Fibroblast of upper back skin (primary cell): ENCODE measurements at regions not wholly inside any gene's neighbourhood (a gene's known extent, or its start where the extent isn't known, plus 50 kb on each side); places are given as distances from the start of the nearest gene placed in this dataset.
"Not testable (repeated sequence)": the region's sequence is repeated elsewhere in the genome, so short reads cannot be mapped to it uniquely, and the experiment has no call there.

Experiments
- DNase-seq: peaks from one replicate; pipeline ENCODE4 v3.0.0-alpha.2; 2013

DNA sequence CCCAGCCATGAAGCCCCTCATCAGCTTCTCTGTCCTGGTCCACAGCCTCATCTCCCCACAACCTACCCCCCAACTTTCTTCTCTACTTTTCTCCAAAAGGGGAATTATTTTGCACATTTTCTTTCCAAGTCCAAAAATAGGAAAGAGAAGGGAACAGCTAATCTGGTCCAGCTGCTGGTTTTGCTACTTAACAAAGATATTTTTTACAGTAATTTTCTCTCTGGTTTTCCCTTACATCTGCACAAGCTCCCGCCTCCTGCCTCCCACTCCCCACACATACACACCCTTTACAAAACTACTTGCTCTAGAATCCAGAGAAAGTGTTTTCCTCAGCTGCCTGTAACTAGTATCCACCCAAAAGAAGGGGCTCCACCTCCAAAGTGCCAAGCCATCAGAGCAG, 177.2 kb downstream of the POLR2M start:
- no peak for DNase-seq

DNA sequence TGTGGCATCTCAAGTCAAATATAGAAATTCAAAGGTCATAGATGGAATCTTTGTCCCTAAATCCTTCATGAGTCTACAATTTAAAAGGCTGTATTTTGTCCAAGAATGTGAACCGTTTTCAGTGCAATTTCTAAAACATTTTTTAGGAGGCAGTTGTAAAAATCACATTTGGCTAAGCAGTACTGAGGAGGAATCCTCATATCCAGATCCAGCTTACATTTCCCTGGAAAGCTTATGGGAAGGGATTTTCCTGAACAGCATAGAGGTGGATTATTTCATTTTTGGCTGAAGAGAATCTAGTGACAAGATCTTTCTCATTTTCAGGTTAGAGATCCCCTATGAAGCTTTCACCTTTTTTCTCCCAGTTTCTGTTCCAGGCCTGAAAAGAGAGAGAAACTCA, 178.4 kb downstream of the POLR2M start:
- no peak for DNase-seq

DNA sequence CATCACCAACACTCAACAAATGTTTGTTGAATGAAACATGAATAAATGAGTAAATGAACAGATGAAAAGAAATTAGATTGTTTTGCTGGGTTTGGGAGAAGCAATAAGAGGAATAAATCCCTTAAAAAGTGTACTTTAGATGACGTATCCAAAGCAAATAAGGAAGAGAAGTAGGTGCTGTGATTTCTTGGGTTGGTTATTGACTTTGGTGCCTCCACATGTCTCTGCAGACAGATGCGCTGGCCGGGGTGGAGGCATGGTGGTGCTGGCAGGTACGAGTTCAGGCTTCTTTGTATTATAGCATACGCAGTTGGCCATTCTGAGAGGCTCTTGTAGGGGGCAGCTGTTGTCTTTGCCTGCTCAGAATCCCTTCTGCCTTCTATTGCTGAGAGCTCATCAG, 178.9 kb downstream of the POLR2M start:
- no peak for DNase-seq

DNA sequence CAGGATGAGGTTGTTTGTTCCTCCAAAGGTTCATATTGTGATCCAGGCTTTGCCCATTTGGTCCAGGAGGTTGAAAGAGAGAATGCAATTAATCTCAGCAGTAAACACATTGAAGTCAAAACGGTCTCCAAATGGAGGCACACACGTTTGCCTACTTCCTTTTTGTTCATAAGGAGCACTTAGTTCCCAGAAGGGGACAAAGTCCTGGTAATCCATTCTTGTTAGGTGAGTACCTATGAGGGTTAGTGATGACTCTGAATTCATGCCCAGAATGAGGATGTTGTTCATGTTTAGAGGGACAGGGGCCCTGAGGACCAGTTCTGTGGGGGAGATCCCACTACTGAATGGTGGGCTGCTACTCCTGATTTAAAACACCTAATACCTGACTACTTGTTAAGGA, 177.7 kb downstream of the ALDH1A2 start:
- no peak for DNase-seq

DNA sequence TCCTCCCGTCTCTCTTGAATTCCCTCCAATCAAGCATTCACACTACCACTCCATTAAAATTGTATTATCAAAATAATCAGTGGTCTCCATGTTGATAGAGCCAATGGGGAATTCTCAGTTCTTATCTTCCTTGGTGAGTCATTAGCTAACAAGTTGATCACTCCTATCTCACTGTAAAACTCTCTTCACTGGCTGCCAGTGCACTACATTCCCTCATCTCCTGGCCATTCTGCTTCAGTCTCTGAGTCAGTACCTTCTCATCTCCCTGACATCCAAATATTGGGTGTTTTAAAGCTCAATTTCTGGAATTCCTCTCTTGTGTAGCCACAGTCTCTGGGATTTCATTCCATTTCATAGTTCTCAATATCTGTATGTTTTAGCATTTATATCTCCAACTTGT, 175.2 kb downstream of the ALDH1A2 start:
- peak; percentile 68 for DNase-seq

DNA sequence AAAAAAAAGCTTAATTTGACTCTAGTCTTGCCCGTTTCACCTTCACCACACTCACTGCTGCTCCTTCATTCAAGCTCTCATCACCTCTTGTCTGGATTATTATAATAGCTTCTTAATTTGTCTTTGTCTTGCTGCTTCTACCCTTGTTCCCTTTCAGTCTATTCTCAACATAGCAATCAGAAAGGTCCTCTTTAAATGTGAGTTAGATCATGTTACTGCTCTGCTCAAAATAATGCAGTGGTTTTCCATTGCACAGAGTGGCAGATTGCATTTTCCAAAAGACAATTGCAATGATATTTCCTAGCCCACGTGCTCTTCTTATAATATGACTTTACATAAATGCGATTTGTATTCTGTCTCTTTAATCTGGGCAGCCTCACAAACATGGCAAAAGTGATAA, 174.6 kb downstream of the ALDH1A2 start:
- DNase-seq = no peak

DNA sequence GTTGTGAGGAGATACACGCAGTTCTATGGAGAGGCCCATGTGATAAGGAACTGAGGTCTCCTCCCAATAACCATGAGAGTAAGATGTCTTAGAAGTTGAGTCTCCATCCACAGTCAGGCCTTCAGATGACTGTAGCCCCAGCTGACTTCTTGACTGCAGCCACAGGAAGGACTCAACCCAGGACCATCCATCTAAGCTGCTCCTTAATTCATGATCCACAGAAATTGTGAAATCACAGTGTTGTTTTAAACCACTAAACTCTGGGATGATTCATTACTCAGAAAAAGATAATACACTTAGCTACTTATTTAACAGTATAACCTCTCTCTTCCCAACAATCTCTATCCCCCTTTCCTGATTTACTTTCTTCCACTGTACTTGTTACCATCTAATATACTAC, 173.3 kb downstream of the ALDH1A2 start:
- DNase-seq = no peak

DNA sequence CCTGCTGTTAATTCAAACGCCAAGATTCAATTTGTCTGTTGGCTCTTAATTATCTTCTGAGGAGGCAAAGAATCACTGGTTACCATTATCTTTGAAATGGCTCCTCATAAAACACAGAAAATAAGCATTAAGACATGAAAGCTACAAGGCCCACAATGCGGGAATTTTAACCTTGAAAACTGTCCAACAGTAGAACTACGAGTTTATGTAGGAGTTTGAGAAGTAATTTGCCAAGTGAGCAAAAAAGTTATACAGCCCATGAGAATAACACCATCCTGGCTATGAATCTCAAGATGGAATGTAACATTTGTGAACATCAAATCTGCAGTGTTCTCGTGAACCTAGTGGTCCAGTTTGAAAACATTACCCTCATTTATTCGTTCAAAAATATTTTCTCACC, 172.5 kb downstream of the ALDH1A2 start:
- no peak for DNase-seq

DNA sequence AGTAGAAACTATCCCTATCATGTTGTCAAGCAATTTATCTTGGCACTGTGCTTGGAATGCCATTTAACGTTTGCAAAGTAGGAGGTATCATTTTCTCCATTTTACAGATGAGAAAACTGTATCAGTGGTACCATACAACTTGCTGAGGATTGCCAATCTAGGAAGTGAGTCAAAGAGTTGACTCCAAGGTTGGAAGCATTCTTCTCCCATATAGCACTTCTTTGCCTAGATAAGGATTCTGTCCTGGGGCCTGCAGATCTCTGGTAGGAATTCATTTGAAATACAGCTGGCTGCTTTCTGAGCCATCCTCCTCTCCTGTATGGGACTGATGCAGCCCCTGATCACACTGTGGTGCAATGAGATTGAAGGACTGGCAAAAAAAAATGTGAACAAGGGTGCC, 170.2 kb downstream of the ALDH1A2 start:
- no peak for DNase-seq

DNA sequence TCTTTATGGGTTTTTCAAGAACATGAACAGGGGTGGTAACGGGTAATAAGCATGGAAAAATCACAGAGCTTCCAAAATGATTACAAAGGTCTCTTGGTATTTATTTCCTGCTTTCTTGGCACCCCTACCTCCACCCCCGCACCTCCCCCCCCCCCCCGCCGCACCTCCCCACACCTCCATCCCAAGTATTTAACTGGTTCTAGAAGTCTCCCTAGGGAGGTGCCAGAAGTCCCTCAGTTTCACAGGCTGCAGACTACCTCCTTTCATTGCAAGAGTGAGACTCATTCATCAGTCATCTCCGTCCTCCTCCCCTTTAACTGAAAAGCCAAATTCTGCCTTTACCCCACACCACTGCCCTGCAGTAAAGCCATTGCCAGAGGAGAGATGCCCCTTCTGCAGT, 169.4 kb downstream of the ALDH1A2 start:
- no peak for DNase-seq

DNA sequence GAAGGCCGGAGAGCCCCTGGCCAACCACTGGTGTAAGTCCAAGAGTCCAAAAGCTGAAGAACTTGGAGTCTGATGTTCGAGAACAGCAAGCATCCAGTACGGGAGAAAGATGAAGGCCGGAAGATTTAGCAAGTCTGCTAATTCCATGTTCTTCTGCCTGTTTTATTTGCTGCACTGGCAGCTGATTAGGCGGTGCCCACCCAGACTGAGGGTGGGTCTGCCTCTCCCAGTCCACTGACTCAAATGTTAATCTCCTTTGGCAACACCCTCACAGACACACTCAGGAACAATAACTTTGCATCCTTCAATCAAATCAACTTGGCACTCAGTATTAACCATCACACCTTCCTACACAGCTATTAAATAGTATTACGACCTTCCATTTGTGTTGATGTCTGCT, 168.6 kb downstream of the ALDH1A2 start:
- DNase-seq = not testable (repeated sequence)

DNA sequence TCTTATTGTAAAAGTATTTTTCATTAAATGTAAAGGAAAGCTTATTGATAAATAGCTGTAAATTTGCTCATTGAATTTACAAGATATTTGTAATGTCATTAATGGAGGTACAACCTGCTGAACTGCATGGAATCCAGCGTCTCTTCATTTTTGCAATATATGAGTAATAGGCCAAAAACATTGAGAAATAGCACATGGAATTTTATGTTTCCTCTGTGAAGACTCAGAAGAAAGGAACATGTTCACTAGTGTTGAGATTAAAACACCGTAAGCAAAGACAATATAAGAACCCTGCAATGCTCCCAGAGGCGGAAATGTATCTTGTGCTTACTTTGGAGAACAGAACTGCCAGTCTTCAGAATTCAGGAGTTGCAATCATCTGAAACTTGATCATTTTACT, 167.6 kb downstream of the ALDH1A2 start:
- no peak for DNase-seq

DNA sequence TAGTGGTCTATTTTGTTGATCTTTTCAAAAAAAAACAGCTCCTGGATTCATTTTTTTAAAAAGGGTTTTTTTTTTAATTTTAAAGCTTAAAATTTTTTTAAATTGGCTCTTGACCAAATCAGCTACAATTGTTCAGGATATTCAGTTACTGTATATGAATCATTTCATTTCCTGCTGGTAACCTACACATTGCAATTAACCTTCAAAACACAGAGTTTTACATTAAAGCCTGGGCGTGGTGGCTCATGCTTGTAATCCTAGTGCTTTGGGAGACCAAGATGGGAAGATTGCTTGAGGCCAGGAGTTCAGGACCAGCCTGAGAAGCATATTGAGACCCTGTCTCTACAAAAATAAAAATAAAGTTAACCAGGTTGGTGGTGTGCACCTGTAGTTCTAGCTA, 163.4 kb downstream of the ALDH1A2 start:
- DNase-seq = no peak
